Upper lobe of left lung (tissue), 4 donors: ENCODE measurements at regions not wholly inside any gene's neighbourhood (a gene's known extent, or its start where the extent isn't known, plus 50 kb on each side); places are given as distances from the start of the nearest gene placed in this dataset.

ENCODE experiments used
- POLR2A ChIP-seq, 4 donors: fragments of 450-650 bp; IDR thresholded peaks; one replicate each; pipeline ENCODE4 v1.5.1; 2016 to 2017; ENCODE audit warnings: antibody characterized with exemption in 4 of 4, mild to moderate bottlenecking in 2 of 4
- POLR2AphosphoS5 ChIP-seq, 2 donors: sonication (generic); formaldehyde crosslinking; IDR thresholded peaks; one replicate each; pipeline ENCODE4 v1.5.1; 2017; ENCODE audit warnings: antibody characterized with exemption in 2 of 2
- TF ChIP-seq, protein P1 (sequence below), 6 experiments: fragments of 450-650 bp in 4 of 6; fragments of 200-600 bp in 2 of 6; sonication (generic) in 2 of 6; IDR thresholded peaks; one replicate each; pipeline ENCODE4 v1.5.1; 2016 to 2019; ENCODE audit warnings: antibody characterized with exemption in 6 of 6

DNA sequence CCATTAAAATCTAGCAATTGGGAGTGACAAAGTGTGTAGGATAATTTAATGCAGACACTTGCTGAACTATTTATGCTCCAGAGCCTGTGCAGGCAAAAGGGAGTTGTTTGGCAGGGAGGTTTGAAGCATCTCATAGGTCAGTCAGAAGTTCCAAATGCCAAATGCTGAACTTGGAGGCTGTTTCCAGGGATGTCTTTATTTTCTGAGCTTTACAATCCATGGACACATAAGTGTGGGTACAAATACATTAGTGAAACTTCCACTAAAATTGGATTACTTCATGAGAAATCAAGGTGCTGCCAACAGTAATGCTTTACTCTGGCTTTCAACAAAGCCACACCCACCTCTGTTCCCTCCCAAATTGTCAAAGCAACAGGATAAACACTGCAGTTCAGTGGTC, 422.1 kb upstream of the SETBP1 start:
- TF ChIP-seq POLR2AphosphoS5 (IDR thresholded peaks at IDR 0.05), result no peak
- TF ChIP-seq, protein P1, sequence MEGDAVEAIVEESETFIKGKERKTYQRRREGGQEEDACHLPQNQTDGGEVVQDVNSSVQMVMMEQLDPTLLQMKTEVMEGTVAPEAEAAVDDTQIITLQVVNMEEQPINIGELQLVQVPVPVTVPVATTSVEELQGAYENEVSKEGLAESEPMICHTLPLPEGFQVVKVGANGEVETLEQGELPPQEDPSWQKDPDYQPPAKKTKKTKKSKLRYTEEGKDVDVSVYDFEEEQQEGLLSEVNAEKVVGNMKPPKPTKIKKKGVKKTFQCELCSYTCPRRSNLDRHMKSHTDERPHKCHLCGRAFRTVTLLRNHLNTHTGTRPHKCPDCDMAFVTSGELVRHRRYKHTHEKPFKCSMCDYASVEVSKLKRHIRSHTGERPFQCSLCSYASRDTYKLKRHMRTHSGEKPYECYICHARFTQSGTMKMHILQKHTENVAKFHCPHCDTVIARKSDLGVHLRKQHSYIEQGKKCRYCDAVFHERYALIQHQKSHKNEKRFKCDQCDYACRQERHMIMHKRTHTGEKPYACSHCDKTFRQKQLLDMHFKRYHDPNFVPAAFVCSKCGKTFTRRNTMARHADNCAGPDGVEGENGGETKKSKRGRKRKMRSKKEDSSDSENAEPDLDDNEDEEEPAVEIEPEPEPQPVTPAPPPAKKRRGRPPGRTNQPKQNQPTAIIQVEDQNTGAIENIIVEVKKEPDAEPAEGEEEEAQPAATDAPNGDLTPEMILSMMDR (IDR thresholded peaks at IDR 0.05), result no peak
- TF ChIP-seq POLR2A (IDR thresholded peaks at IDR 0.05), result no peak
